Stimulated activated CD8-positive, alpha-beta memory T cell treated with anti-CD3 and anti-CD28 coated beads, Interleukin-7, amount 100 ng/mL, for 4 hours (primary cell): ENCODE measurements at regions not wholly inside any gene's neighbourhood (a gene's known extent, or its start where the extent isn't known, plus 50 kb on each side); places are given as distances from the start of the nearest gene placed in this dataset.
"Not testable (repeated sequence)": the region's sequence is repeated elsewhere in the genome, so short reads cannot be mapped to it uniquely, and the experiment has no call there.

ENCODE experiments used
- DNase-seq, 2 donors: peaks; one replicate each; pipeline ENCODE4 v3.0.0-alpha.2; 2020; ENCODE audit warnings: low read depth in 2 of 2

- DNase-seq, result no peak
Observed at GRCh38 chr10:9274206-9274755, 1219.8 kb downstream of the GATA3 start.

DNA sequence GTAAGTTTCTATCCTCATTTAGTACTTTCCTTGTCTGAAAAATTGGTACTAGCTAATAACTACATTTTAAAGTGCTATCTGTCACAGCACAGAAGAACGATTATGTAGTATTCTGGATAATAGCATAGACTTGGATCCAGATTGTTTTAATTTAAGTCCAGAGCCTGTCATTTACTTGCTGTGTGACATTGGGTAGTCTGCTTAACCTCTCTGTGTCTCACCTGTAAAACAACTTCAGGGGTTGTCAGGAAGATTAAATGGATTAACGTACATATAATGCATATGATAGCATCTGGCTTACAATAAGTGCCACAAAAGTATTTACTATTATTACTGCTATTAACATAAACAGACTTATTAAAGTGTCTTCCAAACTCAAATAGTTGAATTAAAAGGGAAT is 1221.4 kb downstream of the GATA3 start:
- no peak for DNase-seq

DNA sequence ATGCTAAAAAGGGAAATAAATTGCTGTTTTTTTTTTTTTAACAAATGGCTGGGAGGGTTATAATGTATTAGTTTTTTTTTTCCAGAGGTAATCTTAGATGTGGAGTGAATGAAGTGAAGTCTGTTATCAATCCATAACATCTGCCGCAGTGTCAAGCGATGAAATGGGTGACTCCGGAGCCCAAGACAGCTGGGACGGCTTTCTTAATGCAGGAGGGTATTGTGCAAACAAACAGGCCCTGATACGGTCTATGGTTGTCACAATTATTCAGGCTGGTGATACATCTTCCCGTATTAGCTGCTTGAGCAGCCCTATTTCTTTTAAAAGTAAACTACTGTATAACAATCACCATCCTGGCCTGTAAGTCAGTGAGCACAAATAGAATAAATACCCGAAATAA is 1231.2 kb downstream of the GATA3 start:
- DNase-seq, result no peak

DNA sequence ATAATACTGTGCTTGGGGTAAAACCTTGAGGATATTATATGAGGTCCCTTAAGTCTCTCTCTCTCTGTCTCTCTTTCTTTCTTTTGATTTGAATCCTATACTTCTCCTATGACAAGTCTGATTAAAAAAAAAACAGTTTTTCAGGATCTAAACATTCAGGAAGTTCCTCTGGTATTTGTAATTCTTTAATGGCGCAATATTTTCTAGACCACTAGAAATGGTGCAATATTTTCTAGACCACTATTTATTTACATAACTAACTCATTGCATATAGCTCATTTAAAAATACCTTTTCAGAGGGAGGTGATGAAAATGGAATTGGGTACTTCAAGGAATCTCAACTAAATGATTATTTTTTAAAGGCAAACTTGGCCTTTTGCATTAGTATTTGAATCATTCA is 1235.3 kb downstream of the GATA3 start:
- DNase-seq, result no peak

GRCh38 chr10:9291081-9291480 is 1236.6 kb downstream of the GATA3 start:
- no peak for DNase-seq

GRCh38 chr10:9294132-9294663 is 1239.7 kb downstream of the GATA3 start:
- DNase-seq, result no peak

DNA sequence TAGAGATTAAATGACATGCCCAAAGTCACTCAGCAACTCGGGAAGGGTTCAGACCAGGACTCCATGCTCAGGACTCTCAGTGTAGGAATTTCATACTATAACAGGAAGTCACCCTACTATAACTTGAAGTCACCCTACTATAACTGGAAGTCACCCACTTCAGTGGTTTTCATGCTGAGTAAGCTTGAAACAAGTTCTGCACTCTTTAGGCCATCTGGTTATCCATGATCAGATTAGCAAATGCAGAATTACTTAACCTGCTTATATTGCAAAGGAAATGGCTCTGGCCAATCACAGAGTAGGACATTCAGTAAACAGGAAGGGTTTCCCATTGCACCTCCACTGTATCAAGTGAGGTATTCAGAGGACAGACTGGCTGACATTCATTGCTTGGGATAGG is 1240.4 kb downstream of the GATA3 start:
- no peak for DNase-seq

DNA sequence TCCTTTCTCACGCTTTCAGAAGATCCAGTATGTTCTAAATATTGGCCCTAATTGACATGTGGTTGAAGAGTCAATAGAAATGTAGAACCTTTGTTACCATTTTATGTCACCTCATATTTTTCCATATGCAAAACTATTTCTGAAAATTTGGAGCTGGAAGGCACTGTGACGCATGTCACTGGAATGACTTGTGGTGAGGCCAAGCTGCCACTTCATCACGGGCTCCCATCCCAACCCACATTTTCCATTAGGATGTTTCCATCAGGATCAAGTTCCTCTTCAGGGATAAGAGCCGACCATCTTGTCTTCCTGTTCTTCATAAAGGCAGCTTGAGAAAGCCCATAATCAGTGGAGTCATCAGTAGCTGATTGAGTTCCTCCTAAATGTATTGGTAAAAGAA is 1241.7 kb downstream of the GATA3 start:
- DNase-seq, result no peak

DNA sequence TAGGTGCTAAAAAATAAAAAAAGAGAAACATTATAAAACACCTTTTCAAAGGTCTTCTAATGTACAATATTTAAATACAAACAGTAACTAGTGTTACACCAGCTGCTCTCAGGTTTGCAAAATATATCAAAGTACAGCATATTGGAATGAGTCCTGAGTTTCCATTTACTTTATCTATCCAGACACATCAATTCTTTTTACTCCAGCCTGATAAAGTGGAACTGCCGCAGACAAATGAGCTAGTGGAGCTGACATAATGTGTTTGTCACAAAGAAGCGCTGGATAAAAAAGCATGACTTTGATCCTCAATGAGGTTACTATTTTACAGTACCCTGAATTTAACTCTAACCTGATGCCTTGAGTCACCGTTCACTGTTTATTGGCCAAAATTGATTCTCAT is 1243.1 kb downstream of the GATA3 start:
- DNase-seq, result no peak

DNA sequence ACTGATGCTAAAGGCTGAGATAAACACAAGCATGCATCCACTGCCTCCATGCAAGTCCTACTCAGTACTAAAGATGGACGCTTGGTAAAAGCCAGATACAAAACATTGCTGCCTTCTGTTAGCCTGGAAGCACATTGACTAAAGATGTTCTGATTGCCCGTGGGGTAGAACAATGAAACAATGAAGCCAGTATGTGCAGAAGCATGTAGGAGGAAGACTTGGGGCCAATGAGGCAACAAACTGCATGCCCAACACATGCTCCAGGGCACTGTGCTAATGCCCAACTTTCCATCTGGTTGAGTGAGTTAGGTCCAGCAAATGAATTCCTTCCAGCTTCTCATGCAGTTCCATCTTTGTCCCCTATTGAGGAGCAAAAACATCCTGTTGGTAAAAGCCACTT is 1245.5 kb downstream of the GATA3 start:
- no peak for DNase-seq

DNA sequence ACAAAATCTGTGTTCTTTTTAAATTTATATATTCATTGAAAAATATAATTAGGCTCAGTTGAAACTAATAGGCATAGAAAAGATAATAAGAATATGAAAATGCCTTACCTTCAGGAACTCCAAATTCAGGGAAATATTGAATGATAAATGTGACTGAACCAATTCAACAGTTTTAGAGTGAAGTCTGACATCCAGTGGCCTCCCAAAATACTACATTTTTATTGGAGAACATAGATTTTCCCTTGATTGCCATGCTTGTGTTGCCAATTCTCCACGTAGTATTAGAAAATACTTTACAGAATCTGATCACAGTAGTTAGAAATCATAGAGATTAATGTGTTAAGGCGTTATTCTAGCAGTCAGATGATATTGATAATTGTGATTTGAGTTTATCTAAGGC is 1246.7 kb downstream of the GATA3 start:
- no peak for DNase-seq

DNA sequence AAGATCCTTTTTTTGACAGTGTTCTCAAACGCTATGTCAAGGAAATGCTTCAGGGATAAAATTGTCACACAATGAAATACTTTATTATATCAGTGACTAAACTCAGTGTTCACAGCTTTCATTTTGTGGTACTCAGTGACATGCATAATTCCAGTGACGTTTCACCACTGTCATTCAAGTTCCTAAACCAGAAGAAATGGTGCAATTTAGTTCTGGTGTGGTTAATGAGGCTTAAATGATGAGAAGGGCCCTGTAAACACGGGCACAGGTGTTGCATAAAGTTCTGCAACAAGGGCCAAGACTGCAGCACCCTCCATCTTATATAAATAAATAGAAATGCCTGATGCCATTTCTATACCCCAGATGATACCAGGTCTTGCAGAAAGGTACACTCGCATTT is 1247.1 kb downstream of the GATA3 start:
- DNase-seq, result no peak

DNA sequence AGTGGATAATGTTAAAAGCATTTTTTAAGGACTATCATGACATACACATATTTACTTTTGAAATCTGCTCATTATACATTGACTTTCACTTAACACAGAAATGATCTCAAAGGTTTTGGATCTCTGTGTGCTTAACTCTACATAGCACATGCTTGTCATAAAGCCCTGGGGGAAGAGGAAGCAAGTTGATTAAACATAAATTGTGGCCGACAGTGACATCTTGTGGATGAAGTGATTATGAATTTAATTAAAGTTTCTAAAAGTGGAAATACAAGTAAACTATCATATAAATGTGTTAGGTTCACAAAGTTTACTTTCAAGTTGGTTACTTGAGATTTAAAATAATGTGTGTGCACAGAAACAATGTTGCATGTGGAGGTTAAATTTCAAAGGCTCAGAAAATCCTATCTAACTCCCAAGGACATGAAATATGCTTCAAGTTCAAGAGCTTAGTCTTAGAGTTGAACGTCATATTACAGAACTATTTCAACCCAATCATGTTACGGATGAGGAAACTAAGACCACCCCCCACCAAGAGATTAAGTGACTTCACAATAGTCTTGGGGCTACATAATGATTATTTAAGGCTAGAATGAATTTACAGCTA is 1247.8 kb downstream of the GATA3 start:
- DNase-seq, result no peak

- DNase-seq, result no peak
Observed at GRCh38 chr10:9305018-9305655, 1250.6 kb downstream of the GATA3 start.

GRCh38 chr10:9311702-9312499 is 1257.4 kb downstream of the GATA3 start:
- no peak for DNase-seq

GRCh38 chr10:9315292-9315691 is 1260.8 kb downstream of the GATA3 start:
- no peak for DNase-seq

- no peak for DNase-seq
Observed at GRCh38 chr10:9331583-9332008, 1277.1 kb downstream of the GATA3 start.

- no peak for DNase-seq
Observed at GRCh38 chr10:9334270-9334669, 1279.8 kb downstream of the GATA3 start.

GRCh38 chr10:9339716-9340115 is 1285.2 kb downstream of the GATA3 start:
- DNase-seq, result no peak

- no peak for DNase-seq
Observed at GRCh38 chr10:9342885-9343570, 1288.5 kb downstream of the GATA3 start.

DNA sequence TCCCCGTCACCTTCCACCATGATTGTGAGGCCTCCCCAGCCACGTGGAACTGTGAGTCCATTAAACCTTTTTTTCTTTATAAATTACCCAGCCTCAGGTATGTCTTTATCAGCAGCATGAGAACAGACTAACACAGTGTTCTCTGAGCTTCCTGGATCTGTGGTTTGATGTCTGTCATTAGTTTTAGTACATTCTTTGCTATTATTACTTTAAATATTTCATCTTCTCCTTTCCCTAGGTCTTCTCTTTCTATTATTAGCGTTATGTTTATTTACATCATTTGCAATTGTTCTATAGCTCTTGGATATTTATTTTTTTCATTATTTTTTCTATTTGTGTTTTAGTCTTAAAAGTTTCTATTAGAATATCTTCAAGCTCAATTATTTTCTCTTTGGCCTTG is 1293.4 kb downstream of the GATA3 start:
- DNase-seq, result not testable (repeated sequence)

DNA sequence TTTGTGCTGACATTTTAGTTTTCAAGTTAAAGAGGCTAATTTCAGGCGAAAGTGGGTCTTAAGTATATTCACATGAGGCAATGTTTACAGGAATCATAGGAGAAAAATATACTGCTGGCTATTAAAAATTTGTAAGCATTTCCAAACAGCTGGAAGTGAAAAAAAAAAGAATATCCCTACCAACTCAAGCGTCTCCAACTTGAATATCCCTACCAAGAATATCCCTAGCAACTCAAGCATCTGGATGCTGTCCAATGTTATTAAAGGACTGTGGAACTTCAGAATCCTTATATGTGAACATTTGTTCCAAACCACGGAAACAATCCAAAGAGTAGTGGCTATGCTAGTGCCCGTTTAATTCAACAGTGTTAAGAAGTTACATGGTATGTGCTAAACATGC is 1303.0 kb downstream of the GATA3 start:
- DNase-seq, result no peak
